Peyer's patch (tissue), 4 donors: ENCODE measurements at regions not wholly inside any gene's neighbourhood (a gene's known extent, or its start where the extent isn't known, plus 50 kb on each side); places are given as distances from the start of the nearest gene placed in this dataset.

Experiments
- POLR2A ChIP-seq, 2 donors: fragments of 450-650 bp; IDR thresholded peaks; one replicate each; pipeline ENCODE4 v1.5.1; 2017; ENCODE audit warnings: antibody characterized with exemption in 2 of 2, mild to moderate bottlenecking in 2 of 2, moderate library complexity in 2 of 2
- TF ChIP-seq, protein P1 (sequence below), 6 experiments: fragments of 450-650 bp in 4 of 6; fragments of 200-600 bp in 2 of 6; sonication (generic) in 1 of 6; IDR thresholded peaks; one replicate each; pipeline ENCODE4 v1.5.1; 2017 to 2019; ENCODE audit warnings: antibody characterized with exemption in 6 of 6, mild to moderate bottlenecking in 3 of 6, moderate library complexity in 1 of 6

DNA sequence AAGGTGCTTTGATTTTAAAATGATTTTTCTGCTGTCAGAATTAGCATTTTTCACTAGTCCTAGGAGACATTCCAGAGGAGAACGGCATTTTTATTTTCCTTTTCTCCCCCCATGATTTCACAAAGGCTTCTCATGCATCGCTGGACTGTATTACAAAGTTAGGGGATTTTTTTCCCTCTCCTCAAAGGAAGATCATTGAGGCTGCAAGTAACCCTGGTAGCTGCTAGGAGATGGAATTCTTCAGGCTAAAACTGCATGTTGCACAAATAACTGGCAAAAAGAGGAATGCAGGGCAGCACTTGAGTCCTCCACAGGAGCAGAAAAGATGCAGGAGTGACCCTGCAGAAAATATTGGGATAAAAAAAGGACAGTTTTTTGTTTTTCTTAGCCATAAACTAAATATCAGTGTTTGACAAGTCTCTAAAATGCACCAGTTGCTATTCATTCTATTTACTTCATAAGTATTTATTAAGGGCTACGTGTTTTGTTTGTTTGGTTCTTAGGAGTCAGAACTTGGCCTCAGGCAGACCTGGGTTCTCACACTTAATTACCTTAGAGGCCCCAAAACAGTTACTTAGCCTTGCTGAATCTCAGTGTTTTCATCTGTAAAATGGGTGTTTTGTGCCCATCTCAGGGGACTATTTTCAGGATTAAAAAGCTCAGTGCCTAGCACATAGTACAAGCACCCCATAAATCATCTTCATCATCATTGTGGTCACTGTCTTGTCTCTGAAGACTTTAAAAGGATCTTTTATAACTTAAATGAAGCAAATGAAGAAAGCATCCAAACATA lies 144.5 kb upstream of the ID4 start:
- TF ChIP-seq, protein P1, sequence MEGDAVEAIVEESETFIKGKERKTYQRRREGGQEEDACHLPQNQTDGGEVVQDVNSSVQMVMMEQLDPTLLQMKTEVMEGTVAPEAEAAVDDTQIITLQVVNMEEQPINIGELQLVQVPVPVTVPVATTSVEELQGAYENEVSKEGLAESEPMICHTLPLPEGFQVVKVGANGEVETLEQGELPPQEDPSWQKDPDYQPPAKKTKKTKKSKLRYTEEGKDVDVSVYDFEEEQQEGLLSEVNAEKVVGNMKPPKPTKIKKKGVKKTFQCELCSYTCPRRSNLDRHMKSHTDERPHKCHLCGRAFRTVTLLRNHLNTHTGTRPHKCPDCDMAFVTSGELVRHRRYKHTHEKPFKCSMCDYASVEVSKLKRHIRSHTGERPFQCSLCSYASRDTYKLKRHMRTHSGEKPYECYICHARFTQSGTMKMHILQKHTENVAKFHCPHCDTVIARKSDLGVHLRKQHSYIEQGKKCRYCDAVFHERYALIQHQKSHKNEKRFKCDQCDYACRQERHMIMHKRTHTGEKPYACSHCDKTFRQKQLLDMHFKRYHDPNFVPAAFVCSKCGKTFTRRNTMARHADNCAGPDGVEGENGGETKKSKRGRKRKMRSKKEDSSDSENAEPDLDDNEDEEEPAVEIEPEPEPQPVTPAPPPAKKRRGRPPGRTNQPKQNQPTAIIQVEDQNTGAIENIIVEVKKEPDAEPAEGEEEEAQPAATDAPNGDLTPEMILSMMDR (IDR thresholded peaks at IDR 0.05), result no peak
- no peak for TF ChIP-seq POLR2A (IDR thresholded peaks at IDR 0.05)
